Naive thymus-derived CD4-positive, alpha-beta T cell (primary cell): ENCODE measurements at regions not wholly inside any gene's neighbourhood (a gene's known extent, or its start where the extent isn't known, plus 50 kb on each side); places are given as distances from the start of the nearest gene placed in this dataset.

Experiments used
- ATAC-seq: fragments of 150-1000 bp; cut with Tn5 transposase; 2 replicates; pipeline ENCODE4 v1.10.0; 2021; ENCODE audit warnings: mild to moderate bottlenecking, moderate library complexity
- CTCF ChIA-PET: fragments of 350-600 bp; sonication (Branson Sonifier 250); formaldehyde crosslinking; loops from one replicate; lab custom pipeline; 2021; ENCODE audit warnings: antibody characterized with exemption; lab: Charles Lee
- POLR2A ChIA-PET: fragments of 350-600 bp; sonication (Branson Sonifier 250); formaldehyde crosslinking; loops from one replicate; lab custom pipeline; 2021; ENCODE audit warnings: antibody characterized with exemption, inconsistent platforms; lab: Charles Lee
- DNase-seq, 9 donors: peaks; one replicate each; pipeline versions ENCODE4 v3.0.0 to v3.0.0-alpha.2; 2020 to 2022; ENCODE audit warnings: mixed read lengths in 1 of 9
- H3K27ac ChIP-seq: one replicate; pipeline ENCODE4 v1.7.0; 2013; ENCODE audit warnings: mild to moderate bottlenecking, low read depth, low read length, moderate library complexity
- H3K27me3 ChIP-seq, 2 donors: one replicate each; pipeline ENCODE4 v1.7.0; 2013; ENCODE audit warnings: low read length in 2 of 2, mild to moderate bottlenecking in 2 of 2, moderate library complexity in 2 of 2; ENCODE audit not compliant: control insufficient read depth in 2 of 2, insufficient read depth in 2 of 2
- H3K36me3 ChIP-seq, 3 experiments: 1 replicate in 2 of 3; 2 replicates in 1 of 3; pipeline ENCODE4 v1.7.0; 2013; ENCODE audit warnings: low read length in 3 of 3, mild to moderate bottlenecking in 3 of 3, moderate library complexity in 1 of 3; ENCODE audit not compliant: insufficient read depth in 3 of 3, control insufficient read depth in 2 of 3
- H3K4me1 ChIP-seq, 2 donors: one replicate each; pipeline ENCODE4 v1.7.0; 2013; ENCODE audit warnings: low read length in 2 of 2, mild to moderate bottlenecking in 2 of 2, moderate library complexity in 1 of 2; ENCODE audit not compliant: control insufficient read depth in 2 of 2, insufficient read depth in 2 of 2
- H3K4me3 ChIP-seq: 2 replicates; pipeline ENCODE4 v1.7.0; 2013; ENCODE audit warnings: mild to moderate bottlenecking, low read length
- H3K9me3 ChIP-seq, 3 experiments: 1 replicate in 2 of 3; 2 replicates in 1 of 3; pipeline ENCODE4 v1.7.0; 2013; ENCODE audit warnings: low read length in 3 of 3; ENCODE audit not compliant: control insufficient read depth in 2 of 3
- H3K27ac Mint-ChIP-seq, 9 donors: one replicate each; pipeline ENCODE4 v1.8.0; 2020 to 2022; ENCODE audit warnings: mixed read lengths in 9 of 9, mild to moderate bottlenecking in 8 of 9, moderate library complexity in 5 of 9, inconsistent platforms in 2 of 9
- H3K27me3 Mint-ChIP-seq, 5 donors: one replicate each; pipeline ENCODE4 v1.8.0; 2021 to 2022; ENCODE audit warnings: mixed read lengths in 5 of 5, mild to moderate bottlenecking in 1 of 5
- H3K36me3 Mint-ChIP-seq, 5 donors: one replicate each; pipeline ENCODE4 v1.8.0; 2020 to 2022; ENCODE audit warnings: mixed read lengths in 5 of 5, mild to moderate bottlenecking in 3 of 5, inconsistent platforms in 1 of 5
- H3K4me1 Mint-ChIP-seq, 7 donors: one replicate each; pipeline ENCODE4 v1.8.0; 2020 to 2022; ENCODE audit warnings: mixed read lengths in 7 of 7, mild to moderate bottlenecking in 3 of 7, inconsistent platforms in 1 of 7
- H3K4me3 Mint-ChIP-seq, 10 donors: one replicate each; pipeline ENCODE4 v1.8.0; 2020 to 2022; ENCODE audit warnings: mild to moderate bottlenecking in 10 of 10, mixed read lengths in 10 of 10, moderate library complexity in 6 of 10, inconsistent platforms in 2 of 10
- H3K9me3 Mint-ChIP-seq, 11 donors: one replicate each; pipeline ENCODE4 v1.8.0; 2020 to 2022; ENCODE audit warnings: mixed read lengths in 11 of 11, mild to moderate bottlenecking in 4 of 11, inconsistent platforms in 1 of 11, moderate library complexity in 1 of 11
- intact Hi-C, 2 donors: fragments of 100-400 bp; cut with micrococcal nuclease; formaldehyde crosslinking; loops; one replicate each; pipeline ENCODE4 v1.15.1; 2023

GRCh38 chr4:26152056-26152455, 168.8 kb upstream of the RBPJ start:
- CTCF ChIA-PET, result no interaction called here
- DNase-seq, result no peak
- ATAC-seq, result no peak
- intact Hi-C loops, result no loop called here
- no peak overlapping the region for H3K27ac Mint-ChIP-seq
- no peak overlapping the region for H3K4me3 Mint-ChIP-seq
- Histone ChIP-seq H3K9me3 (no peaks in the 10 kb centered on the region), H3K27ac (no peak overlapping the region), H3K36me3 (no peaks in the 10 kb centered on the region), H3K4me3 (no peak overlapping the region), H3K27me3 (no peaks in the 10 kb centered on the region), H3K4me1 (no peaks in the 10 kb centered on the region)
- peaks cover 0 to 26% (median 0%) of the 10 kb centered on the region in 7 donors for H3K4me1 Mint-ChIP-seq
- H3K36me3 Mint-ChIP-seq, result peaks cover 0 to 21% (median 0%) of the 10 kb centered on the region in 5 donors
- POLR2A ChIA-PET, result no interaction called here
- H3K27me3 Mint-ChIP-seq, result peaks cover 0 to 13% (median 0%) of the 10 kb centered on the region in 5 donors
- peaks cover 0 to 15% (median 0%) of the 10 kb centered on the region in 11 donors for H3K9me3 Mint-ChIP-seq

GRCh38 chr4:26157541-26157940, 163.3 kb upstream of the RBPJ start:
- no peak for DNase-seq
- no peak overlapping the region for H3K27ac ChIP-seq
- POLR2A ChIA-PET, result no interaction called here

GRCh38 chr4:26160591-26160990, 160.2 kb upstream of the RBPJ start:
- no peaks in the 10 kb centered on the region for H3K36me3 ChIP-seq
- ATAC-seq, result no peak
- Mint-ChIP-seq H3K9me3 (peaks cover 0 to 25% (median 0%) of the 10 kb centered on the region in 11 donors), H3K27ac (no peak overlapping the region), H3K27me3 (peaks cover 0 to 5% (median 0%) of the 10 kb centered on the region in 5 donors), H3K36me3 (peaks cover 0 to 34% (median 0%) of the 10 kb centered on the region in 5 donors), H3K4me1 (peaks cover 0 to 32% (median 0%) of the 10 kb centered on the region in 7 donors), H3K4me3 (no peak overlapping the region)
- H3K27ac ChIP-seq, result no peak overlapping the region
- H3K4me1 ChIP-seq, result no peaks in the 10 kb centered on the region
- H3K27me3 ChIP-seq, result no peaks in the 10 kb centered on the region
- H3K4me3 ChIP-seq, result no peak overlapping the region
- ChIA-PET POLR2A (no interaction called here), CTCF (no interaction called here)
- no peak for DNase-seq
- H3K9me3 ChIP-seq, result no peaks in the 10 kb centered on the region
- intact Hi-C loops, result no loop called here

More at GRCh38 chr4:26157541-26157940, 163.3 kb upstream of the RBPJ start:
- no peaks in the 10 kb centered on the region for H3K4me1 ChIP-seq
- Mint-ChIP-seq H3K4me3 (no peak overlapping the region), H3K9me3 (peaks cover 0 to 24% (median 0%) of the 10 kb centered on the region in 11 donors), H3K4me1 (peaks cover 0 to 27% (median 0%) of the 10 kb centered on the region in 7 donors), H3K36me3 (peaks cover 0 to 32% (median 0%) of the 10 kb centered on the region in 5 donors), H3K27me3 (peaks cover 0 to 5% (median 0%) of the 10 kb centered on the region in 5 donors), H3K27ac (peak overlapping the region in 1 of 9 donors; percentile 23)
- CTCF ChIA-PET, result interaction anchor here (0.8 kb wide), 2 partner anchors 34 to 152 kb away, joined by 3 read pairs; no protein-coding TSS in a partner anchor
- H3K9me3 ChIP-seq, result no peaks in the 10 kb centered on the region
- no peaks in the 10 kb centered on the region for H3K27me3 ChIP-seq
- no peaks in the 10 kb centered on the region for H3K36me3 ChIP-seq
- ATAC-seq, result no peak
- intact Hi-C loops, result no loop called here
- H3K4me3 ChIP-seq, result no peak overlapping the region

- H3K4me1 ChIP-seq, result no peaks in the 10 kb centered on the region
- CTCF ChIA-PET, result no interaction called here
- no peak for ATAC-seq
Measured at GRCh38 chr4:26161030-26161824, 159.6 kb upstream of the RBPJ start.

GRCh38 chr4:26162101-26162500, 158.7 kb upstream of the RBPJ start:
- Histone ChIP-seq H3K27ac (no peak overlapping the region), H3K27me3 (no peaks in the 10 kb centered on the region), H3K4me1 (no peaks in the 10 kb centered on the region), H3K36me3 (no peaks in the 10 kb centered on the region), H3K9me3 (no peaks in the 10 kb centered on the region), H3K4me3 (no peak overlapping the region)
- CTCF ChIA-PET, result no interaction called here
- ATAC-seq (no peak), DNase-seq (no peak)
- no peak overlapping the region for H3K27ac Mint-ChIP-seq
- peaks cover 0 to 5% (median 0%) of the 10 kb centered on the region in 5 donors for H3K27me3 Mint-ChIP-seq
- POLR2A ChIA-PET, result no interaction called here
- no peak overlapping the region for H3K4me3 Mint-ChIP-seq
- H3K36me3 Mint-ChIP-seq, result peaks cover 0 to 38% (median 0%) of the 10 kb centered on the region in 5 donors
- H3K4me1 Mint-ChIP-seq, result peaks cover 0 to 29% (median 0%) of the 10 kb centered on the region in 7 donors
- H3K9me3 Mint-ChIP-seq, result peaks cover 0 to 29% (median 0%) of the 10 kb centered on the region in 11 donors
- intact Hi-C loops, result no loop called here

More at GRCh38 chr4:26161030-26161824, 159.6 kb upstream of the RBPJ start:
- intact Hi-C loops, result no loop called here
- Mint-ChIP-seq H3K9me3 (peaks cover 0 to 25% (median 0%) of the 10 kb centered on the region in 11 donors), H3K36me3 (peaks cover 0 to 34% (median 0%) of the 10 kb centered on the region in 5 donors), H3K27ac (no peak overlapping the region), H3K27me3 (peaks cover 0 to 5% (median 0%) of the 10 kb centered on the region in 5 donors), H3K4me3 (no peak overlapping the region), H3K4me1 (peaks cover 0 to 29% (median 0%) of the 10 kb centered on the region in 7 donors)
- Histone ChIP-seq H3K4me3 (no peak overlapping the region), H3K36me3 (no peaks in the 10 kb centered on the region), H3K27ac (no peak overlapping the region), H3K27me3 (no peaks in the 10 kb centered on the region), H3K9me3 (no peaks in the 10 kb centered on the region)
- POLR2A ChIA-PET, result no interaction called here
- no peak for DNase-seq

- CTCF ChIA-PET, result interaction anchor here (0.7 kb wide), 1 partner anchor 28 kb away, joined by 3 read pairs; no protein-coding TSS in a partner anchor
- Histone ChIP-seq H3K9me3 (no peaks in the 10 kb centered on the region), H3K27me3 (no peaks in the 10 kb centered on the region), H3K4me3 (no peak overlapping the region), H3K27ac (no peak overlapping the region), H3K36me3 (no peaks in the 10 kb centered on the region), H3K4me1 (no peaks in the 10 kb centered on the region)
- H3K27ac Mint-ChIP-seq, result no peak overlapping the region
- POLR2A ChIA-PET, result no interaction called here
- H3K27me3 Mint-ChIP-seq, result peaks cover 0 to 5% (median 0%) of the 10 kb centered on the region in 5 donors
- peaks cover 0 to 18% (median 0%) of the 10 kb centered on the region in 7 donors for H3K4me1 Mint-ChIP-seq
- H3K36me3 Mint-ChIP-seq, result peaks cover 0 to 28% (median 0%) of the 10 kb centered on the region in 5 donors
- H3K9me3 Mint-ChIP-seq, result peaks cover 0 to 25% (median 1%) of the 10 kb centered on the region in 11 donors
- ATAC-seq (no peak), DNase-seq (no peak)
- H3K4me3 Mint-ChIP-seq, result no peak overlapping the region
- intact Hi-C loops, result no loop called here
Measured at GRCh38 chr4:26163425-26164362, 157.1 kb upstream of the RBPJ start.
